NCI-H510A (cell line): ENCODE measurements at regions not wholly inside any gene's neighbourhood (a gene's known extent, or its start where the extent isn't known, plus 50 kb on each side); places are given as distances from the start of the nearest gene placed in this dataset.

Experiments used
- DNase-seq: peaks from one replicate; lab custom pipeline; 2025; lab: John Stamatoyannopoulos, UW

DNA sequence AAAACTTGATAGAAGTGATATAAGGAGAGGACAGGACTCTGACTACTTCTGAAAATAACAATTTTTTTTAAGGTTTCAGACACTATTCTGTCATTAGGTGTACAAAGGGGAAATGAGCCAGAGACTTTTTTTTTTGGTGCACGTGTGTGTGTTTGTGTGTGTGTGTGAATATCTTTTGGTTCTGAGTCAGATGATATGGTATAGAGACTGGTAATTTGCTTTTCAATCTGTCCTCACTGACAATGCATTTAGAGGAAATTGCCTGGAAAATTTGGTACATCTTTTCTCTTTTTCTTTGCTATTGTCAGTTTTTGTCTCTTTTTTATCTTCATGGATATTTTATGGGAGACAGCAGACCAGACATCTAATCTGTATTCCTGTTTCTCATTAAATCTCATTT lies 59.3 kb downstream of the DDIT4L start:
- DNase-seq, result no peak

DNA sequence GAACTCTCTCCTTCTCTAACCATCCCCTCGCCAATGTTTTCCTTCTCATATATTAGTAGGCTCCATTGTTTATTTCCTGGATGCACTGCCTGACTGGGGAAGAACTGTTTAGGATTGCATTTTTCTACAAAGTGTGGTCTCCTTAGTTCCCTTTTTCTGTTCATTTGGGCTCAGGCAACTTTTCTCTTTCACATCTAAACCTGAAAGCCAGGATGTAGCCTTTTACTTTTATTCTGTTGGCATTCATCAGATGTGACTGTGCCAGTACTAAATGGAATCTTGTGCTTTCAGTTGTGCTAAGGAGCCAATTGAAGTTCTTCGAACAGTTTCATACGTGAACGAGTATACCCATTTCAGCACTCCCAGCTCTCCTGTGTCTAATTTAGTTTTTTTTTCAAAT lies 59.8 kb downstream of the DDIT4L start:
- no peak for DNase-seq

DNA sequence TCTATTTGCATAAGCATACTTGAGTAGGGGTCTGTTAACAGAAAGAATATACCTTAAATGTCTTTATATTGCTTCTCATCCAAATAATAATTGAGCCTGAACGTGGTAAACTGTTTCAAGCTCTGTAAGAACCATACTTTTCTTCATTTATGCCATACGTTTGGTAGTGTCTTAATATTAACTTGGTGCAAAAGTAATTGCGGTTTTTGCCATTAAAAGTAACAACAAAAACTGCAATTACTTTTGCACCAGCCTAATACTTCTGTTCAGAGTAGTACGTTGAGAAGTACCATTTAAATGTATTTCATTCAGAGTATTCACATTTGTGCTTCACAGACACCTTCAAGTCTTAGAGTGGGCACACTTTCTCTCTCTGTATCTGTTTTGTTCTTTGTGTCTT lies 60.5 kb downstream of the DDIT4L start:
- no peak for DNase-seq

DNA sequence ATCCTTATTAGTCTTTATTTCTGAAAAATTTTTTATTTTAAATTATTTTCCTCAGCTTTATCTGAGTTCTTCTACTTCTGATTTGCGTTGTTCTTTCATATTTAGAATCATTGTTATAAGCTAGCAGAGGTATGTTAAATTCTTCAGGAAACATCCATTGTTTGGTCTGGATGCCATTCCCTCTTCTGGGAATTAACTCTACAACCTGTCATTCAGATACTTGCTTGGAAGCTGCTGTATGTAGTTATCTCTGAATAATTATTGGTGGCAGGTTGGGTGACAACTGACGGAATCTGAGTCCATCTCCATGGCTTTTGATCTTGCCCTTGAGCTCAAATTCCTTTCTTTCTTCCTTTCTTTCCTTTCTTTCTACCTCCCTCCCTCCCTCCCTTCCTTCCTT lies 61.9 kb downstream of the DDIT4L start:
- DNase-seq, result no peak

DNA sequence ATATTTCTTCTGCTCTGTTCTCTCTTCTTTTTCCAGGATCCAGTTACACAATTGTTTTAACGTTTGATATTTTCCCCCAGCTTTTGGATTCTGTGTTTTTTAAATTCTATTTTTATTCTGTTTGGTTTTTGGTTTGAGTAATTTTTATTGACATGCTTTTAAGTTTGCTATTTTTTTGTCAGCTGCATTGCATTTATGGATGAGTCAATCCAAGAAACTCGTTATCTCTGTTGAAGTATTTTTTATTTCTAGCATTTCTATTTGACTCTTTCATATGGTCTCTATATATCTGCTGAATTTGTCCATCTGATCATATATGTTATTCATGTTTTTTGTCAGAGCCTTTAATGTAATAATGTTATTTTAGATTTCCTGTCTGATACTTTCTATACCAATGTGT lies 65.6 kb downstream of the DDIT4L start:
- DNase-seq, result no peak

DNA sequence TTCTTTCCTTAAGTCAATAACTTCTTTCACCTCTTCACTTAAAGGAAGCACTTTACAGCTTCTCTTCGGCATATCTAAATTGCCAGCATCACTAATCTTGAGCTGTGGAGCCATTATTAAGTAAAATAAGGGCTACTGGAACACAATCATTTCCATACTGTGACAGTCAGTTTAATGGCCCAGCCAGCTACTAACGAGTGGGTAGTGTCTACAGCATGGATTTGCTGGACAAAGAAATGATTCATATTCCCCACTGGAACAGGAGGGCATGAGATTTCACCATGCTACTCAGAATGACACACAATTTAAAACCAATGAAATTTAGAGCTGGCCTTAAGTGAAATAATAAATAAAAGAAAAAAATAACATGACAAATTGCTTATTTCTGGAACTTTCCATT lies 72.1 kb downstream of the DDIT4L start:
- DNase-seq, result no peak

DNA sequence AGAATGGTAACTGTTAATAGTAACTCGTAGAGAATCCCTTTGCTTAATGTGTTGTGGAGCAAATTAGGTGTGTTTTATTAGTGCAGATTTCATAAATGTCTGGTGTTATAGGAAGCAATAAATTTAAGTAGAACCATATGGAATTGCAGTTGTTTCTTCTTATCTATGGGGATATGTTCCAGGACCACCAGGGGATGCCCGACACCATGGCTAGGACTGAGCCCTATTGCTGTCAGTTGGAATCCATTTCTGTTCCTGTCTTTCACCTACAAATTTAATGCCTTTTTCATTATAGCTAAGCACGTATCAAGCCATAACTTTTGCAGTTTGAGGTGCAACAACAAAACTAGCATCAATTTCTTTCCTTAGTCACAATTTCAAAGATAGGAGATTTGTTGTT lies 72.5 kb downstream of the DDIT4L start:
- no peak for DNase-seq

DNA sequence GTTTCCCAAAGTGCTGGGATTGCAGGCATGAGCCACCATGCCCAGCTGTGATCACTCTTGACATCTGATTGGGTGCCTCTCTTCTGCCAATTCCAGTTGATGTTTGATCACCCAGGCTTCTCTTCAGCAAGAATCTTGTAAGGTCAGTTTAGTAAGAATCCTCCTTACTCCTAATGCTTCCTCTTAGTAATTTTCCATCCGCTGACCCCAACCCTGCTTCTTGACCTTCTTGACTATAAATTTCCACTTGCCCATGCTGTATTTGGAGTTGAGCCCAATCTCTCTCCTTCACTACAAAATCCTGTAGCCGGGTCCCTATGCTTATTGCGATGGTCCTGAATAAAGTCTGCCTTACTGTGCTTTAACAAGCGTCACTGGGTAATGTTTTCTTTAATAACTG lies 75.4 kb downstream of the DDIT4L start:
- DNase-seq, result no peak

DNA sequence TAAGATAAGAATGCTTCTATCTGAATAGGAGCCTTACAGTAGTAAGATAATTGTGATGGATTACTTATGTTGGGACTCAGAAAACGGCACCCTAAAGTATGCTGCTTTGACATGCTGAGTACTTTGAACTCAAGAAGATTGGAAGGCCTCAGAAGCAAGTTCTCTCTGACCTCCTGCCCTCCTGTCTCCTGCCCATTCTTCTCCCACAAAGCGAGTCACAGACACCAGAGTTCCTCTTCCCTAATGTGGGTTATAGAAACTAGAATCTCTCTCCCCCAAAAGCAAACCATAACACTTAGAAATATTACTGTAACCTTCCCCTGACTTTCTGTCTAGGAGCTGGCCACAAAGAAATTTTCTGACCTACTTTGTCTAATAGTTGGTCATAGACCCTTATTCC lies 76.5 kb downstream of the DDIT4L start:
- DNase-seq, result no peak

DNA sequence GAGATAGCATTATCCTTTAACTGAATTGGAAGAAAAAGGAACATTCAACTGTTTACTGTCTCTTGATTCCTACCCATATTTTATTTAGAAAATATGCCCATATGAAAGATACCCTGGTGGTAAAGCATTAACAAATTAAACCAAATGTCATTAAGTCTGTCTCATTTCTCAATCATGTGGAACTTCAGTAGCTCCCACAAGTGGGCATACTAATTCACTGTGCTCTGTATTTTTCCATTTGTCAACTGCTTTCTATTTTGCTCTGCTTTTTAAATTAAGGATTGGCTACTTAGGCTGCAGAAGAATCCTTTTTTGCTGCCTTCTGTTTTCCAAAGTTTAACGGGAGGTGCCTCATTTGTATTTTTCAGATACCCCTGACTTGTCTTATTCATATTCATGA lies 77.2 kb downstream of the DDIT4L start:
- DNase-seq, result no peak

DNA sequence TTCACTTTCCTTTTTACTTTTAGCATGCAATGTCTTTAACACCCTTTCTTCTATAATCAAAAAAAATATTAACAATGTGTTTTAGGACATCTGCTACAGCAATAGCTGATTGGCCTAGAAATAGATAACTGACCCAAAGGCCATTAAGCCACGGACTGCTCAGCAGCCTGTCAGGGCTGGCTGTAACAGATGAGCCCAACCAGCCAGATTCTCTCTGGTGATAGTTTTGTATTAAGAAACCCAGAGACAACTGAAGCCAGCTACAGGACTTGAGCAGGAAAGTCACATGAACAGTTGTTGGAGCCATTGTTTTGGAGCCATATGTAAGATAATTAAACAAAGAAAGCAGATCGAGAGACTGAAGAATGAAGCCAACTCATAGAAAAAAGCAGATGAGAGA lies 80.3 kb downstream of the DDIT4L start:
- no peak for DNase-seq

DNA sequence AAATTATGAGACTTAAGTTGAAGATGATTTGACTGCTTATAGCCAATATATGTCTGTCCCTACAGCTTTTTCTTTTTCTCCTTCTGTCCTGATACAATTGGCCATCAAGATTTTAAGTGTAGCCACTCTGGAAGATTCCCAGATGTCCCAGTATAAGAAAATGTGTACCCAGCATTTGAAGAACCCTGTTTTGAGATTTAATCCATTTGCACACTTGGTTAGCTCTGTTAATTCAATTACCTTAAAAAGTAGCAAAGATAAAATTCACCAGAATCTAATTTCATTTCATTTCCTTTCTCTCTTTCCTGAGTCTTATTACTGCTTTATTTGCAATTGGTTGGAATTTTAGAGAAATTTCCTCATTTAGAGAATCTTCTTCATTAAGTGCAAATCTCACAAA lies 81.4 kb downstream of the DDIT4L start:
- DNase-seq, result no peak

DNA sequence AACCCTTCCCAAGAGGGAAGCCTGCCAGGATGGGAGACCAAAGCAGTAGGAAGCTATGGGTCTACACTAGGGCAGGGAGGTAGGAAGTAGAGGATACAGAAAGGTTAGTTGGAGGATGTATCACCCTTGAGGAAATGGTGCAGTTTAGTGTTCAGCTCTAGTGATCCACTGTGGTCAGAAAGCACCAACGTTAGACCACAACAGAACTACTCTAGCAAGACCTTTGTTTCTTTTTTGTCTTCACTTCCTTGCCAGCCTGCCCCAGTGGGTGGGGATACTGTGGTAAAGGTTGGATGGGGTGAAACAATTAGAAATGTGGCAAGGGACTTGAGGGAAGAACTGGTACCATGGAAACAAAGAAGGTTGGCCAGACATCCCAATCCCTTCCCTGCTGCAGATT lies 83.3 kb downstream of the DDIT4L start:
- DNase-seq, result no peak

DNA sequence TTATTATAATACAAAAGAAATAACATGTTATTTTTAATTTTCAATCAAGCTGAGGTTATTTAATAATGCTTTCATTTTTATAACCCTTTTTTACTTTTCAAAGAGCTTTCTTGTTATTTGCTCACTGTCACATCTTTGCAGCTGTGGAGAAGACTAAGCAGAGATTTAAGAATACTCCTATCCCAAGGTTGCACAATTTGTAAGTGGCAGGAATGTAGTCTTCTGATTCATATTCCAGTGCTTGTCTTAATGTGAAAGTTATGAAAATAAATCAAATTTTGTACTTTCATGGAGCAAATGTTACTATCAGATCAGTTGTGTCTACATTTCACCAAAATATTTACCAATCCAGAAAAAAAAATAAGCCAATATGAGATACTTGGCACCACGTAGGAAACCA lies 86.6 kb downstream of the DDIT4L start:
- no peak for DNase-seq

DNA sequence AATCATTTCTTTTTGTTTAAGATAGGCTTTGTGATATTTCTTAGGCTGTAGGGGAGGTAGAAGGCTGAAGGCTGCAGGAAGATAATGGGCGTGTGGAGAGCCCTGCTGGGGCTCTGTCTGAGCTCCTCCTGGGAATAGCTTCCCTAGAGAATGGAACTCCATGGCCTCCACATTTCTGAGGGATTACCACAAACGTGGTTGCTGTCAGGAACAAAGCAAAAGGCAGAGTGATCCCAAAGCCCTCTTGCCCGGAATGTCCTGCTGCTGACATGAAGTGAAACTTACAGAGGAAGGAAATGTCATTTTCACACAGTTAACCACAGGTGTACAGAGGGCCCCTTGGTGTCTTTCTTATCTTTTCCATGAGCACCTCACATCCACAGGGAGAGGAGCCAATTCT lies 89.3 kb downstream of the DDIT4L start:
- DNase-seq, result no peak

DNA sequence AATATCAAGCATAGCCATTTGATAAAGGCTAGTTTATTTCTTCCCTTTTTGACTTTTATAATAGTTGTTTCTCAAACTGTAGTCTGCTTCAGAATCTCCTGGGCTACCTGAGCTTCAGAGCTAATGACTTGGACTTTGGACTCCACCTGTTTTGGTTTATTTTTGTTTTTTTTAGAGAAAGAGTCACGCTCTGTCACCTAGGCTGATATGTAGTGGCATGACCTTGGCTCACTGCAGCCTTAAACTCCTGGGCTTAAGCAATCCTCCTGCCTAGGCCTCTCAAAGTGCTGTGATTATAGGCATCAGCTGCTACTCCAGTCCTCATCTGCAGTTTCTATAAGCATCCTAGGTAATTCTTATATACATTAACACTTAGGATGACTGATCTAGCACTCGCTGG lies 90.5 kb downstream of the DDIT4L start:
- no peak for DNase-seq

DNA sequence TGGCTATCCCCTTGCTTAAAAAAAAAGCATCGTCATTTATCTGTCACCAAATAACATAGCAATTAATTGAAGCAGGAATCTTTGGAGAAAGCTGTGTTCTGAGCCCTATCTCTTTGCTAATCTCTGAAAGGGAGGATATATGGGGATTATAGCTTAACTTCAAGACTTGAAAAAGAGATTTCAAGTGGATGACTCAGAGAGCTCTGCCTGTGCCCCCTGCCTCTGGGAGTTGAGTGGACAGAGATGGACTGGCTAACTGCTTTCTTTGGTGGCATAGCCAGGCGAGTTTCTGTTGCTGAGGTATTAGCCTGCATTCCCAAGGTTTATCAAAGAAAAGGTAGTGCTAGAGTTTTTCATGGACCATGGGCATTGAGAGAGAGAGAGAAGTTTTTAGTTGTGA lies 91.6 kb downstream of the DDIT4L start:
- no peak for DNase-seq

DNA sequence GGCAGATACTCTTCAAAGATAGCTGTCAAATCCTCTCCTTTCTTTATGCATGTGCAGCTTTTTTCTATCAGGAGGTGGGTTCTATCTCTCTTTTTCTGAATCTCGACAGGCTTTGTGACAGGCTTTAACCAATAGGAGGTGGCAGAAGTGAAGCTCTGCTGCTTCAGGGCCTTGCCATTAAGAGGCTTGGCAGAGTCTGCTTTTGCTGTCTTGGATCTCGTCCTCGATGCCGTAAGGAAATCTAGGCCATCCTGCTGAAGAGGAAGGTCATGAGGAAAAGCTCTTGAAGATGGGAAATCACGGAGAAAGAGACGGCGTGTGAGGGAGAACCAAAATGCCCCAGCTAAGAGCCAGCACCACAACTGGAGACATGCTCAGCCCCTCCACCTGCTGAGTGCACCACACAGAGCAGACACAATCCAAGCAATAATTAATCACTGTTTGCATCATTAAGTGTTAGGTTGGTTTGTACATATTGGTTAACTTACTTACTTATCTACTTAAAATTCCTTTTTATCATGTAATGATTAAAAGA lies 92.2 kb downstream of the DDIT4L start:
- DNase-seq, result no peak

DNA sequence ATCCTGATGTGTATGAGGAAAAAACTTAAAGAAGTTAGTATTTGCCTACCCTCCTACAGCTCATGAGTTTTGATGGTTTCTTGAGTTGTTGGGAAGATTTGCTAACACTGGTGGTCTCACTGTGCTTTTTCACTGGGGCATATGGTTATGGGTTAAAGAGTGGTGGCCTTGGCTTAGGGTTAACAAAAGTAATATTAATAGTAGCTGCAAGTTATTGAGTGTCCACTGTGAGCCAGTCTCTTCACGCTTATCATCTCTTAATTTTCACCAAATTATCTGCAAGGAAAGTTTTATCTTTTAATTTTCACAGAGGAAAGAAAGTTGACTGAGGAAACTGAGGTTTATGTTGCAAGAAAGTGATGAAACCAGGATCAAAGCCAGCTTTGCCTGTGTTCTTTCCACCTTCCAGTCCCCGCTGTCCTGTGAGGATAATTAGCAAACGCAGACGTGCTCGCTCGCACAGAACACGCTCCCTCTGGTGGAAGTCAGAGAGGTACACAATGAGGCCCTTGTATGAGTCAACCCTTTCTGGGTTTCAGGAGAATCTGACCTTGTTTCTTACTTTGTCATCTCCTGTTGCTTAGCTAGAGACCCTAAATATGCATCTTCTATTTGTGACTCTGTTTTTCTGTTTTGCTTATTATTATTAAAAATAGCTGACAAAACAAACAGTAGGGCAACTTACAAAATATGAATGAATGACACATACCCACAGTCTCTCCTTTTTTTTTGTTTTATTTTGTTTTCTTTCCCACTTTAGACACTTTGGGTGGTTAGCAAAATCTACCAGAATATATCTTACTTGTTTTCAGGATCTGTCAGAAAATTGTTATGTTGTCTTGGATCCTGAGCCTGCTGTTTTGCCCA lies 94.3 kb downstream of the DDIT4L start:
- DNase-seq, result peak; percentile 1

DNA sequence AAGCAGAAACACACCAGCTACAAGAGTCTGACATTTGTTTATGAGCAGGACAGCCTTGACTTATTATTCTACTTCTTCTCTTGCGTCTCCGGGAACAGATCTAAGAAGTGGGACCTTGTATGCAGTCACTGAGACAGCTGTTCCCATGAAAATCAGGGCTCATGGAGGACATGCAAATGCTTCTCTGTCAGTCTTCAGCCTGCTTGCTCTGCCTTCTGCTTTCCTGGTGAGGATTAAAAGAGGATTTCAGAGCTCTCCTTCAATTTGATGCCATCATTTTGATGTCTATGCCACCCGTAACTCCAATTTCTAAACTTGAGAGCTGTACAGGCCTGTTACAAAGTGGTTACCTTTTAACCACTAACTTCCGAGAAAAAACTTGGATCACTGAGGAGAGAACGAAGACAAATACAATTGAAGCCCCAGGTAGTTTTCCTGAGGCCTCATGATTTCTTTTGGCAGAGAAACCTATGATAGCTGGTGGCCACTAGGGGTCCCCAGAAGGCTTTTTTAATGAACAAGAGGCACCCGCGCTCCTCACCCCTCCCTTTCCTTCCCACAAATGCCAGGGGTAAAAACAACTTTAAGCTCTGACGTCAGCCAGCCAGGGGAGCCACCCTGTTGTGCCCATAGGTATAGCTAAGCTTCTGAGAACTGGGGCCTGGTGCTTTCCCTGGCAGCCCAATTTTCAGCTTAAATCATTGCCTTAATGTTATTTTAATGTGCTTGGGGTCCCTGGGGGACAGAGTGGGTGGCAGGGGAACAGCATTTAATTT lies 97.0 kb downstream of the DDIT4L start:
- DNase-seq, result peak; percentile 64

DNA sequence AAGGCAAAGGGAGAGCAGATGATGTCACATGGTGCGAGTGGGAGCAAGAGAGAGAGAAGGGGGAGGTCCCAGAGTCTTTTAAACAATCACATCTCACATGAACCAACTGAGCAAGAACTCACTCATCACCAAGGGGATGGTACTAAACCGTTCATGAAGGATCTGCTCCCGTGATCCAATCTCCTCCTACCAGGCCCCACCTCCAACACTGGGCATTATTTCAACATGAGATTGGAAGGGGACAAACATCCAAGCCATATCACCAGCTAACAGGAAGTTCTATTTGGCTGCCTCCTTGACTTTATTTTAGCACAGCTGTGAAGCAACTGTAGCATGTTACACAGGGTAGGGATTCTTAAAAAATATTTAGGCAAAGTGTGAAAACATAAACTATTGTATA lies 102.5 kb downstream of the DDIT4L start:
- no peak for DNase-seq

DNA sequence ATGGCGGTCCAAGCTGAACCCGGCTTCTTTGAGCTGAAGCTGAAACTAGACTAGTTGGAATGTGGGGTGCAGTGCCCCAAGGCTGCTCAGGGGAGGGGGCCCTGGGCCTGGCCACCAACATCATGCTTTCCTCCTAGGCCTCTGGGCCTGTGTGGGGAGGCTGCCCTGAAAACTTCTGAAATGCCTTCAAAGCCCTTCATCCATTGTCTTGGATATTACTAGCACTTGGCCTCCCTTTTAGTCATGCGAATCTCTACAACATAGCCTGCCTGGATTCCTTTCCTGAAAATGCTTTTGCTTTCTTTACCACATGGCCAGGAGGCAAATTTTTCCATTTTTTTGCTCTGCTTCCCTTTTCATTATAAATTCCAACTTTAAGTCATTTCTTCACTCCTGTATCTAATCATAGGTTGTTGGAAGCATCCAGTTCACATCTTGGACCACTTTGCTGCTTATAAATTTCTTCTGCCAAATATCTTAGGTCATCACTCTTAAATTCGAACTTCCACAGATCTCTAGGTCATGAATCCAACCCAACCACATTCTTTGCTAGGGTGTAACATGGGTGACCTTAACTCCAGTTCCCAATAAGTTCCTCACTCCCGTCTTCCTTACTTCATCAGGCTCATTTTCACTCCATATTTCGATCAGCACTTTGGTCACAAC lies 103.4 kb downstream of the DDIT4L start:
- DNase-seq, result no peak

DNA sequence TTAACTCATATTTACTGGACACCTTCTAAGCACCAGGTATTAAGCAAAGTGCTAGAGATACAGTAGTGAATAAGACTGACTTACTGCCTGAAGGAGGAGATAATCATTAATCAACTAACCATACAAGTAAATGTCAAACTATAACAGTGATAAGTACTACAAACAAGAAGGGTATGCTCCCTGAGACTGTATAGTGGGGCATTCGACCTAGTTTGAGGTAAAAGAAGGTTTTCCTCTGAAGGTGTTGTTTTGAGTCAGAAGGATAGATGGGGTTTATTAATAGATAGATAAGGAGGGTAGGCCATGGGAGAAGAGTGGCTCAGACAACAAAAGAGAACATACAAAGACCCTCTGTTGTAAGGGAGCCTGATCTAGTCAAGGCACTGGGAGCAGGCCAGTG lies 105.4 kb downstream of the DDIT4L start:
- DNase-seq, result no peak
